ENCODE measurements at regions not wholly inside any gene's neighbourhood (a gene's known extent, or its start where the extent isn't known, plus 50 kb on each side); places are given as distances from the start of the nearest gene placed in this dataset.

DNA sequence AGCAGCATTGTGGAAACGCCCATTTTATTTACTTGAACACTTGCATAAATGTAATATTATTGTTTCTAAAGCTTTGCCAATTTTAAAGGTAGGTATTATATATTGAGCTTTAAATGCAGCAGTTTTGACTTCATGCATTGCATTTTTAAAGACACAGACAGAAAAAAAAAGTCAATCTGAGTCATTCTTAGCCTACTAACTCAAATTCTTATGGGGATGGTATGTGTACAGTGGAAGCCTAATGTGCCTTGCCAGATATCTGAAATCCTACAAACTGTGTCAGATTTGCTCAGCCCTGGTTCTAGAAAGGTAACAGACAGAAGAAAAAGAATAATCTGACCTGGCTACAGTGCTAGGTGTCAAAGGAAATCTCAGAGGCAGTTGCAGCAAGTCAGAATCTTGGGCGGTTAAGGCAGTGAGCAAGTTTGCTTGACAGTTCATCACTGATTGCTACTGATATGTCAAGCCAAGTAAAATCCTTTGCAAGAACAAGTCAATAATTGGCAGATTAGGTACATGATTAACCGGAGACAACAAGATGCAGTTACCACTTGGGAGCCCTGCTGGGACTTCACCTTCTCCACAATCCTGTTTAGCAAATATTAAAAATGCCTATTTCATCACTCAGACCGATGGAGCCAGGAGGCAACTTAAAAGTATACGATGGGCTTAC is 224.8 kb upstream of the WWC1 start:
- intact Hi-C loops (cut with micrococcal nuclease) (no loop called here), dilution Hi-C loops (cut with MboI; ENCODE audit: extremely low pct_ligation_motif_present, low sequenced_read_pairs) (no loop called here)
- Histone ChIP-seq H3K9me1 (replicated peaks; ENCODE audit: control insufficient read depth, extremely low read depth, insufficient read depth, low read length) (no peaks in the 10 kb centered on the region), H2AFZ (ENCODE audit: low read depth, low read length) (no peak overlapping the region), H3K4me2 (ENCODE audit: insufficient read depth, low read length) (no peak overlapping the region), H4K20me1 (replicated peaks; ENCODE audit: control insufficient read depth, extremely low read depth, insufficient read depth, low read length) (no peaks in the 10 kb centered on the region), H3K79me2 (ENCODE audit: control insufficient read depth, insufficient read depth, low read length) (no peaks in the 10 kb centered on the region), H3K27me3 (ENCODE audit: control insufficient read depth in 2 of 2, insufficient read depth in 2 of 2, low read length in 2 of 2) (no peaks in the 10 kb centered on the region), H3K27ac (ENCODE audit: insufficient read depth, low read depth, low read length) (no peak overlapping the region), H3K4me1 (ENCODE audit: control insufficient read depth, extremely low read depth, insufficient read depth, low read length) (no peaks in the 10 kb centered on the region), H3K4me3 (replicated peaks in 1 of 3; ENCODE audit: insufficient read depth in 1 of 3, low read depth in 1 of 3, low read length in 3 of 3) (no peak overlapping the region), H3K36me3 (ENCODE audit: control insufficient read depth in 2 of 2, extremely low read depth in 1 of 2, insufficient read depth in 2 of 2, low read length in 2 of 2) (no peaks in the 10 kb centered on the region), H3K9me3 (replicated peaks; ENCODE audit: control insufficient read depth, insufficient read depth, low read length) (no peaks in the 10 kb centered on the region), H3K9ac (replicated peaks; ENCODE audit: extremely low read depth, insufficient read depth, low read length) (no peak overlapping the region)
- no TSS peak for BruUV-seq (replicated peaks)
- TF ChIP-seq FOS (IDR thresholded peaks at IDR 0.05; ENCODE audit: borderline replicate concordance, insufficient read depth, low read length) (no peak), JUN (IDR thresholded peaks at IDR 0.05; ENCODE audit: borderline replicate concordance, insufficient read depth, insufficient read length, low read depth) (no peak), CTCF (IDR thresholded peaks at IDR 0.05; ENCODE audit: extremely low read depth in 1 of 2, insufficient read depth in 1 of 2, low read depth in 1 of 2, low read length in 2 of 2) (no peak), POLR2A (IDR thresholded peaks at IDR 0.05; ENCODE audit: low read depth, low read length) (no peak), GATA2 (IDR thresholded peaks at IDR 0.05; ENCODE audit: insufficient read depth, insufficient read length, low read depth, low read length) (no peak)
- POLR2A ChIA-PET = no interaction called here
- FAIRE-seq = no peak
- CTCF ChIA-PET = no interaction called here
- no peak for DNase-seq (ENCODE audit: low read depth, low spot score)

- CTCF ChIA-PET = no interaction called here
- intact Hi-C loops (cut with micrococcal nuclease) = no loop called here
- Histone ChIP-seq H3K79me2 (ENCODE audit: control insufficient read depth, insufficient read depth, low read length) (no peaks in the 10 kb centered on the region), H3K27ac (ENCODE audit: insufficient read depth, low read depth, low read length) (no peak overlapping the region), H3K9me3 (replicated peaks; ENCODE audit: control insufficient read depth, insufficient read depth, low read length) (no peaks in the 10 kb centered on the region), H3K4me3 (replicated peaks in 1 of 3; ENCODE audit: insufficient read depth in 1 of 3, low read depth in 1 of 3, low read length in 3 of 3) (no peak overlapping the region), H3K9me1 (replicated peaks; ENCODE audit: control insufficient read depth, extremely low read depth, insufficient read depth, low read length) (no peaks in the 10 kb centered on the region), H3K4me2 (ENCODE audit: insufficient read depth, low read length) (no peak overlapping the region), H3K27me3 (ENCODE audit: control insufficient read depth in 2 of 2, insufficient read depth in 2 of 2, low read length in 2 of 2) (no peaks in the 10 kb centered on the region), H2AFZ (ENCODE audit: low read depth, low read length) (no peak overlapping the region), H3K36me3 (ENCODE audit: control insufficient read depth in 2 of 2, extremely low read depth in 1 of 2, insufficient read depth in 2 of 2, low read length in 2 of 2) (no peaks in the 10 kb centered on the region), H4K20me1 (replicated peaks; ENCODE audit: control insufficient read depth, extremely low read depth, insufficient read depth, low read length) (no peaks in the 10 kb centered on the region), H3K4me1 (ENCODE audit: control insufficient read depth, extremely low read depth, insufficient read depth, low read length) (no peaks in the 10 kb centered on the region), H3K9ac (replicated peaks; ENCODE audit: extremely low read depth, insufficient read depth, low read length) (no peak overlapping the region)
- FAIRE-seq (no peak), DNase-seq (ENCODE audit: low read depth, low spot score) (no peak)
- POLR2A ChIA-PET = interaction anchor here (0.7 kb wide), 1 partner anchor 1234 kb away, joined by 5 read pairs; no protein-coding TSS in a partner anchor
- TF ChIP-seq EZH2 (IDR thresholded peaks at IDR 0.05; ENCODE audit: borderline replicate concordance, low read depth, low read length, severe bottlenecking) (no peak), POLR2AphosphoS5 (IDR thresholded peaks at IDR 0.05; ENCODE audit: insufficient read depth, low read depth, low read length) (no peak)
- BruUV-seq (replicated peaks) = no TSS peak
- dilution Hi-C loops (cut with MboI; ENCODE audit: extremely low pct_ligation_motif_present, low sequenced_read_pairs) = no loop called here
These were observed 220.7 kb upstream of the WWC1 start for GRCh38 chr5:168070761-168071160.

Measured in endothelial cell of umbilical vein (primary cell).